Omental fat pad (tissue), 3 donors: ENCODE measurements at regions not wholly inside any gene's neighbourhood (a gene's known extent, or its start where the extent isn't known, plus 50 kb on each side); places are given as distances from the start of the nearest gene placed in this dataset.

ENCODE experiments used
- ATAC-seq: fragments of 150-250 bp; one replicate; pipeline ENCODE4 v1.9.1; 2016; ENCODE audit warnings: mild to moderate bottlenecking, moderate library complexity; ENCODE audit not compliant: low FRiP score
- DNase-seq: peaks from one replicate; pipeline ENCODE4 v3.0.0-alpha.2; 2019; ENCODE audit warnings: low spot score
- CTCF ChIP-seq, 3 donors: fragments of 450-650 bp; IDR thresholded peaks; one replicate each; pipeline ENCODE4 v1.5.1; 2016 to 2017; ENCODE audit warnings: antibody characterized with exemption in 3 of 3, mild to moderate bottlenecking in 3 of 3, moderate library complexity in 2 of 3

GRCh38 chr10:71038091-71038633 lies 149.8 kb upstream of the PCBD1 start:
- no peak for DNase-seq
- no peak for ATAC-seq
- no peak for TF ChIP-seq CTCF (IDR thresholded peaks at IDR 0.05)

GRCh38 chr10:71038921-71039320 lies 150.6 kb upstream of the PCBD1 start:
- ATAC-seq = no peak
- no peak for DNase-seq

GRCh38 chr10:71039551-71039950 lies 151.2 kb upstream of the PCBD1 start:
- TF ChIP-seq CTCF (IDR thresholded peaks at IDR 0.05) = no peak
- DNase-seq (no peak), ATAC-seq (no peak)

More at GRCh38 chr10:71038921-71039320, 150.6 kb upstream of the PCBD1 start:
- no peak for TF ChIP-seq CTCF (IDR thresholded peaks at IDR 0.05)

- no peak for TF ChIP-seq CTCF (IDR thresholded peaks at IDR 0.05)
- ATAC-seq (no peak), DNase-seq (no peak)
Observed at GRCh38 chr10:71040343-71040742, 152.0 kb upstream of the PCBD1 start.

- DNase-seq (no peak), ATAC-seq (no peak)
- no peak for TF ChIP-seq CTCF (IDR thresholded peaks at IDR 0.05)
Observed at GRCh38 chr10:71040846-71041605, 152.7 kb upstream of the PCBD1 start.

GRCh38 chr10:71042216-71042615 lies 153.9 kb upstream of the PCBD1 start:
- TF ChIP-seq CTCF (IDR thresholded peaks at IDR 0.05) = no peak
- DNase-seq = no peak
- no peak for ATAC-seq

- TF ChIP-seq CTCF (IDR thresholded peaks at IDR 0.05) = no peak
- DNase-seq = no peak
- no peak for ATAC-seq
Observed at GRCh38 chr10:71042699-71043098, 154.3 kb upstream of the PCBD1 start.
